Nephron (organoid): ENCODE measurements at regions not wholly inside any gene's neighbourhood (a gene's known extent, or its start where the extent isn't known, plus 50 kb on each side); places are given as distances from the start of the nearest gene placed in this dataset.

ENCODE experiments used
- H3K27ac Mint-ChIP-seq, 3 experiments: 2 replicates each; pipeline ENCODE4 v1.8.0; 2020; ENCODE audit warnings: mixed read lengths in 3 of 3, mild to moderate bottlenecking in 2 of 3, moderate library complexity in 1 of 3
- H3K27me3 Mint-ChIP-seq: 2 replicates; pipeline ENCODE4 v1.8.0; 2021; ENCODE audit warnings: low read depth, mild to moderate bottlenecking, moderate library complexity, mixed read lengths
- H3K36me3 Mint-ChIP-seq: 2 replicates; pipeline ENCODE4 v1.8.0; 2020; ENCODE audit warnings: low read depth, mixed read lengths
- H3K4me1 Mint-ChIP-seq: 2 replicates; pipeline ENCODE4 v1.8.0; 2020; ENCODE audit warnings: mixed read lengths
- H3K4me3 Mint-ChIP-seq, 3 experiments: 2 replicates each; pipeline ENCODE4 v1.8.0; 2020; ENCODE audit warnings: mild to moderate bottlenecking in 3 of 3, mixed read lengths in 3 of 3, moderate library complexity in 2 of 3
- H3K9me3 Mint-ChIP-seq: 2 replicates; pipeline ENCODE4 v1.8.0; 2020; ENCODE audit warnings: mixed read lengths
- TF ChIP-seq, protein P1 (sequence below), 3 experiments: fragments of 200-600 bp; sonication (generic); IDR thresholded peaks; one replicate each; pipeline ENCODE4 v1.5.0; 2021; ENCODE audit warnings: antibody characterized with exemption in 3 of 3; ENCODE audit not compliant: unreplicated experiment in 3 of 3

DNA sequence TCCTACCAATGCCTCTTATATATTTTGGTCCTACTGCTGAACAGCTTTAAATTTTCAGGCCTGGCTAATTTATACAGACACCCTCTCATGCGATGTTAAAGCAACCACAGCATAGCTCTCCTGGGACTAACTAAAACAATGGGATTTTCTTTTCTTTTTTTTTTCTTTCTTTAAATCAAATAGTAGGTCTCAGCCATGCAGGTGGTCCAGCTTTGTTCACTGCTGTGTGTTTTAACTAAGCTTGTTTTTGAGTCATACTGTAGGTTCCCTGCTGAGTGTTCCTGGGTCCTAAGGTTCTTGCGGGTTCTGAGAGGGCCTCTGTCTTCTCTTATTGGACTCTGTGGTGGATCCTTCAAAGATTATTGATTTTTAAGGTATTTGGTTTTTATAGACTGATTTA is 113.1 kb upstream of the SORCS1 start:
- no peaks in the 10 kb centered on the region for H3K4me1 Mint-ChIP-seq
- no peak overlapping the region for H3K27ac Mint-ChIP-seq
- TF ChIP-seq, protein P1, sequence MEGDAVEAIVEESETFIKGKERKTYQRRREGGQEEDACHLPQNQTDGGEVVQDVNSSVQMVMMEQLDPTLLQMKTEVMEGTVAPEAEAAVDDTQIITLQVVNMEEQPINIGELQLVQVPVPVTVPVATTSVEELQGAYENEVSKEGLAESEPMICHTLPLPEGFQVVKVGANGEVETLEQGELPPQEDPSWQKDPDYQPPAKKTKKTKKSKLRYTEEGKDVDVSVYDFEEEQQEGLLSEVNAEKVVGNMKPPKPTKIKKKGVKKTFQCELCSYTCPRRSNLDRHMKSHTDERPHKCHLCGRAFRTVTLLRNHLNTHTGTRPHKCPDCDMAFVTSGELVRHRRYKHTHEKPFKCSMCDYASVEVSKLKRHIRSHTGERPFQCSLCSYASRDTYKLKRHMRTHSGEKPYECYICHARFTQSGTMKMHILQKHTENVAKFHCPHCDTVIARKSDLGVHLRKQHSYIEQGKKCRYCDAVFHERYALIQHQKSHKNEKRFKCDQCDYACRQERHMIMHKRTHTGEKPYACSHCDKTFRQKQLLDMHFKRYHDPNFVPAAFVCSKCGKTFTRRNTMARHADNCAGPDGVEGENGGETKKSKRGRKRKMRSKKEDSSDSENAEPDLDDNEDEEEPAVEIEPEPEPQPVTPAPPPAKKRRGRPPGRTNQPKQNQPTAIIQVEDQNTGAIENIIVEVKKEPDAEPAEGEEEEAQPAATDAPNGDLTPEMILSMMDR (IDR thresholded peaks at IDR 0.05; ENCODE audit: unreplicated experiment in 3 of 3) = no peak
- no peak overlapping the region for H3K4me3 Mint-ChIP-seq
- no peaks in the 10 kb centered on the region for H3K27me3 Mint-ChIP-seq
- H3K36me3 Mint-ChIP-seq = peaks cover 3% of the 10 kb centered on the region
- peaks cover 12% of the 10 kb centered on the region for H3K9me3 Mint-ChIP-seq

DNA sequence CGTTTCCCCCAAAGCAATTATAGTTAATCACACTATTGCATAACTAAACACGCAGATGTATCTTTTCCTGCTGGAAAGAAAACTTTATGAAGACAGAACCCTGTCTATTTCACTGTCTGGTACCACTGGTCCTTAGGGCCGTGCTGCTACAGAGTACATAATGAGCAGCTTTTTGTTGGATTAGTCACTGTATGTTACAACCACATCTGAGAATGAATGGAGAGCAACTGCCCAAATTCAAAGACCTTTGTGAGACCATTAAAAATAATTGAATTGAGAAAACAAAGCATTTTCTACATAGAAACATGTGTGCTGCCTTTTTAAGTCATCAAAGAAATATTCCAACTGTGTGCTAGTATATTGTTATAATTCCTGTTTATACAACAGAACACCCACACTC is 111.3 kb upstream of the SORCS1 start:
- no peaks in the 10 kb centered on the region for H3K4me1 Mint-ChIP-seq
- no peaks in the 10 kb centered on the region for H3K27me3 Mint-ChIP-seq
- no peak overlapping the region for H3K27ac Mint-ChIP-seq
- H3K36me3 Mint-ChIP-seq = peaks cover 3% of the 10 kb centered on the region
- H3K9me3 Mint-ChIP-seq = peaks cover 2% of the 10 kb centered on the region
- no peak overlapping the region for H3K4me3 Mint-ChIP-seq
- TF ChIP-seq, protein P1 (IDR thresholded peaks at IDR 0.05; ENCODE audit: unreplicated experiment in 3 of 3) = no peak

DNA sequence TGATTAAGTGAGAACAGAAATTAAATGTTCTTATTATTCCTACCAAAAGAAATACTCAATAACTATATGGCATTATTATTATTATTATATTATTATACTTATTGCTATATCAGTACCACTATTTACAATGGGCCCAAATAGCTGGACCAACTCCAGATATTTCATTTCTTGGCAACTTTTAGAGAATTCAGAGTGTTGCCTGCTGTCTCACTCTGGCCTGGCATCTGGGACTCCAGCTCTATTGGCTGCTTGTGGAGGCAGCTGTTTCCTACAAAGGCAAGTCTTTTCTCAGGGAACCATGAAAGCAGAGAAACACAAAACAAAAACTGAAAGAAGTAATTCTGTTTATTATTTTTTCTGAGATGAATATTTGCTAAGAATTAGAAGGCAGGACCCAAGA is 105.1 kb upstream of the SORCS1 start:
- Mint-ChIP-seq H3K27me3 (no peaks in the 10 kb centered on the region), H3K9me3 (no peaks in the 10 kb centered on the region), H3K36me3 (no peaks in the 10 kb centered on the region), H3K27ac (no peak overlapping the region), H3K4me1 (no peaks in the 10 kb centered on the region), H3K4me3 (no peak overlapping the region)
- TF ChIP-seq, protein P1 (IDR thresholded peaks at IDR 0.05; ENCODE audit: unreplicated experiment in 3 of 3) = no peak

- Mint-ChIP-seq H3K27me3 (no peaks in the 10 kb centered on the region), H3K4me3 (no peak overlapping the region)
Measured at GRCh38 chr10:107264742-107265141, 100.2 kb upstream of the SORCS1 start.

GRCh38 chr10:107244122-107244521 is 79.6 kb upstream of the SORCS1 start:
- TF ChIP-seq, protein P1 (IDR thresholded peaks at IDR 0.05; ENCODE audit: unreplicated experiment in 3 of 3) = no peak
- Mint-ChIP-seq H3K4me3 (no peak overlapping the region), H3K9me3 (no peaks in the 10 kb centered on the region), H3K4me1 (no peaks in the 10 kb centered on the region), H3K27me3 (no peaks in the 10 kb centered on the region), H3K36me3 (no peaks in the 10 kb centered on the region), H3K27ac (no peak overlapping the region)

More at GRCh38 chr10:107264742-107265141, 100.2 kb upstream of the SORCS1 start:
- Mint-ChIP-seq H3K4me1 (no peaks in the 10 kb centered on the region), H3K36me3 (no peaks in the 10 kb centered on the region), H3K27ac (no peak overlapping the region), H3K9me3 (no peaks in the 10 kb centered on the region)
- TF ChIP-seq, protein P1 (IDR thresholded peaks at IDR 0.05; ENCODE audit: unreplicated experiment in 3 of 3) = no peak

- Mint-ChIP-seq H3K9me3 (no peaks in the 10 kb centered on the region), H3K4me1 (no peaks in the 10 kb centered on the region), H3K27ac (no peak overlapping the region), H3K36me3 (no peaks in the 10 kb centered on the region), H3K4me3 (no peak overlapping the region), H3K27me3 (peaks cover 3% of the 10 kb centered on the region)
- TF ChIP-seq, protein P1 (IDR thresholded peaks at IDR 0.05; ENCODE audit: unreplicated experiment in 3 of 3) = no peak
Measured at GRCh38 chr10:107238275-107238674, 73.8 kb upstream of the SORCS1 start.
